ENCODE measurements at regions not wholly inside any gene's neighbourhood (a gene's known extent, or its start where the extent isn't known, plus 50 kb on each side); places are given as distances from the start of the nearest gene placed in this dataset.

DNA sequence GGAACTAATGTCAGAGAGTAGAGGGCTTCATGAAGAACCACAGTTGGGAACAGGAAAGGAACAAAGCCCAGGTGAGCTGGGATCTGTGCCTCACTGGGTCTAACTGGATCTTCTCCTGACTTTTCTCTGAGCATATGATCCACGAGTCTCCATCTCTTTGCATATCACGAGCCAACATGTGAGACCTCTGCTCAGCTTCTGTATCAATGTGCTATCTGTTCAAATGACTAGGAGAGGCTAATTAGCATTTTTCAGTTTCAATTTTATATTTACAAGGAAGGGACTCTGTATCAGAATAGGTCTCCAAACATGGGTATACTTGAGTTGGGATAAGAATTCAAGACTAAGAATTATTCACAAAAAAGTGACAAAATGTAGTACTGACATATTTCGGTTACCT, 73.8 kb upstream of the SGCD start:
- Histone ChIP-seq H2BK120ac (replicated peaks; ENCODE audit: low read depth, low read length) (no peak overlapping the region), H2AFZ (ENCODE audit: low read length) (no peak overlapping the region), H3K56ac (replicated peaks; ENCODE audit: insufficient read length, low read depth, low read length) (no peak overlapping the region), H3K79me2 (ENCODE audit: control insufficient read depth in 1 of 2, insufficient read depth in 2 of 2, low read length in 2 of 2) (no peaks in the 10 kb centered on the region), H3K18ac (ENCODE audit: extremely low read depth, low read length) (no peak overlapping the region), H4K20me1 (replicated peaks in 1 of 2; ENCODE audit: control insufficient read depth in 1 of 2, insufficient read depth in 2 of 2, low read length in 2 of 2) (no peaks in the 10 kb centered on the region), H3K4me1 (replicated peaks in 1 of 4; ENCODE audit: control insufficient read depth in 3 of 4, insufficient read depth in 4 of 4, low read length in 3 of 4) (no peaks in the 10 kb centered on the region), H2AK5ac (ENCODE audit: low read depth, low read length) (no peak overlapping the region), H3K79me1 (ENCODE audit: low read depth, low read length) (no peaks in the 10 kb centered on the region), H2BK5ac (ENCODE audit: low read depth, low read length) (no peak overlapping the region), H3K14ac (ENCODE audit: insufficient read length) (no peak overlapping the region), H4K91ac (replicated peaks; ENCODE audit: insufficient read length, low read length) (no peak overlapping the region), H3K27me3 (replicated peaks in 1 of 4; ENCODE audit: control insufficient read depth in 3 of 4, extremely low read depth in 1 of 4, insufficient read depth in 3 of 4, low read length in 3 of 4) (no peaks in the 10 kb centered on the region), H4K5ac (ENCODE audit: insufficient read length, low read depth, low read length) (no peak overlapping the region), H3K23ac (ENCODE audit: insufficient read length) (no peak overlapping the region), H4K8ac (ENCODE audit: extremely low read depth, insufficient read depth, low read length) (no peak overlapping the region), H3K27ac (ENCODE audit: low read depth, low read length) (no peak overlapping the region), H2BK12ac (ENCODE audit: low read depth, low read length) (no peak overlapping the region), H2BK15ac (ENCODE audit: low read length) (no peak overlapping the region), H3K4ac (replicated peaks; ENCODE audit: insufficient read length, low read depth, low read length) (no peak overlapping the region), H3K9ac (replicated peaks in 1 of 4; ENCODE audit: extremely low read depth in 1 of 4, low read depth in 3 of 4, low read length in 3 of 4) (no peak overlapping the region), H3K4me3 (ENCODE audit: extremely low read depth in 1 of 4, insufficient read depth in 2 of 4, low read depth in 3 of 4, low read length in 4 of 4) (no peak overlapping the region), H3K9me3 (ENCODE audit: insufficient read depth in 2 of 2, low read depth in 1 of 2, low read length in 1 of 2) (no peaks in the 10 kb centered on the region), H2BK20ac (ENCODE audit: low read length) (no peak overlapping the region), H3K23me2 (ENCODE audit: low read depth, low read length) (no peaks in the 10 kb centered on the region), H3K36me3 (ENCODE audit: control insufficient read depth in 2 of 4, insufficient read depth in 4 of 4, low read length in 3 of 4) (no peaks in the 10 kb centered on the region), H3K4me2 (ENCODE audit: insufficient read depth in 1 of 2, low read depth in 2 of 2, low read length in 2 of 2) (no peak overlapping the region)
- TF ChIP-seq SIRT6 (IDR thresholded peaks at IDR 0.05; ENCODE audit: low read length): no peak
- TF ChIP-seq EZH2 (IDR thresholded peaks at IDR 0.05; ENCODE audit: low read depth, low read length, severe bottlenecking): no peak
- no peak for TF ChIP-seq TAF1 (IDR thresholded peaks at IDR 0.05; ENCODE audit: low read depth, low read length)
- TF ChIP-seq HDAC6 (IDR thresholded peaks at IDR 0.05; ENCODE audit: low read depth, low read length): no peak
- TF ChIP-seq EGR1 (IDR thresholded peaks at IDR 0.05; ENCODE audit: borderline replicate concordance, low read depth, low read length): no peak
- TF ChIP-seq, protein P1, sequence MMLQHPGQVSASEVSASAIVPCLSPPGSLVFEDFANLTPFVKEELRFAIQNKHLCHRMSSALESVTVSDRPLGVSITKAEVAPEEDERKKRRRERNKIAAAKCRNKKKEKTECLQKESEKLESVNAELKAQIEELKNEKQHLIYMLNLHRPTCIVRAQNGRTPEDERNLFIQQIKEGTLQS (IDR thresholded peaks at IDR 0.05; ENCODE audit: insufficient read depth, low read depth, low read length): no peak
- no peak for TF ChIP-seq RBBP5 (IDR thresholded peaks at IDR 0.05; ENCODE audit: borderline replicate concordance, low read depth, low read length)
- TF ChIP-seq HDAC2 (IDR thresholded peaks at IDR 0.05; ENCODE audit: borderline replicate concordance in 1 of 2, low read depth in 2 of 2, low read length in 2 of 2): no peak
- TF ChIP-seq BRCA1 (IDR thresholded peaks at IDR 0.05; ENCODE audit: low read depth, low read length): no peak
- ChIA-PET POLR2A (ENCODE audit: partially characterized antibody) (no interaction called here), CTCF (ENCODE audit: partially characterized antibody) (no interaction called here)
- DNase-seq (ENCODE audit: low read depth in 1 of 2, low spot score in 2 of 2) (no peak), FAIRE-seq (no peak)
- 96% methylated on average over 3 of the region's 3 CpGs; no CpG with 5 or more reads in 1 of the 2 experiments for WGBS, 2 experiments (ENCODE audit: extremely low coverage in 1 of 2, insufficient coverage in 1 of 2, insufficient read length in 1 of 2, insufficient replicate concordance in 2 of 2, low coverage in 1 of 2, low lambda C conversion rate in 2 of 2, missing lambda C conversion rate in 1 of 2)

Measured in H1 (cell line).